Naive B cell (primary cell): ENCODE measurements at regions not wholly inside any gene's neighbourhood (a gene's known extent, or its start where the extent isn't known, plus 50 kb on each side); places are given as distances from the start of the nearest gene placed in this dataset.
A peak's percentile ranks its signal among the peaks of the same experiment; 100 is the strongest.

ENCODE experiments used
- ATAC-seq, 2 donors: fragments of 150-1000 bp; cut with Tn5 transposase; 2 replicates each; pipeline ENCODE4 v1.10.0; 2021; ENCODE audit warnings: low read depth in 2 of 2, mild to moderate bottlenecking in 2 of 2, moderate library complexity in 2 of 2
- DNase-seq: peaks from one replicate; pipeline ENCODE4 v3.0.0; 2022
- H3K27ac Mint-ChIP-seq, 6 donors: one replicate each; pipeline ENCODE4 v1.8.0; 2020 to 2022; ENCODE audit warnings: mild to moderate bottlenecking in 6 of 6, mixed read lengths in 6 of 6, moderate library complexity in 5 of 6, inconsistent platforms in 2 of 6
- H3K27me3 Mint-ChIP-seq, 3 donors: one replicate each; pipeline ENCODE4 v1.8.0; 2021 to 2022; ENCODE audit warnings: mixed read lengths in 3 of 3, mild to moderate bottlenecking in 1 of 3
- H3K36me3 Mint-ChIP-seq, 2 donors: one replicate each; pipeline ENCODE4 v1.8.0; 2020 to 2022; ENCODE audit warnings: mixed read lengths in 2 of 2, inconsistent platforms in 1 of 2, mild to moderate bottlenecking in 1 of 2
- H3K4me1 Mint-ChIP-seq, 3 donors: one replicate each; pipeline ENCODE4 v1.8.0; 2020 to 2022; ENCODE audit warnings: mixed read lengths in 3 of 3, inconsistent platforms in 1 of 3, mild to moderate bottlenecking in 1 of 3, moderate library complexity in 1 of 3
- H3K4me3 Mint-ChIP-seq, 8 donors: one replicate each; pipeline ENCODE4 v1.8.0; 2020 to 2022; ENCODE audit warnings: mild to moderate bottlenecking in 8 of 8, mixed read lengths in 8 of 8, moderate library complexity in 8 of 8, inconsistent platforms in 2 of 8
- H3K9me3 Mint-ChIP-seq, 7 donors: one replicate each; pipeline ENCODE4 v1.8.0; 2020 to 2022; ENCODE audit warnings: mixed read lengths in 7 of 7, mild to moderate bottlenecking in 5 of 7, inconsistent platforms in 2 of 7, moderate library complexity in 1 of 7

DNA sequence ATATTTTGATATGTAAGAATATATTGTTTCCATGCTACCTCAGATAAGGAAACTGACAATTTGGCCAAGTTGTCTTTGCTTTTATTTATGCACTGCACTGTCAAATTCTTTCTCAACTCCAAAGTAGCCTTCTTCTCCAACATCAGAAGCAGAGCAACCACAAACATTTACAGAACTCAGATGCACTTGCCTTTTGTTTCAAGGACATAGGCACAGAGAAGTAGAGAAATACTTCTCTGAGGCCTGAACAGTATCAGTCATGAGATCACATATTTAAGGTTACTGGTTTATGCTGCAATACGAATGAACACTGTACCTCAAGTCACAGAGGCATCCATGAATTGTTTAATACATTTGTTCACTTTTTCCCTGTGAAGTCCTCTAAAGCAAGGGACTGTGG is 606.1 kb upstream of the SLIT2 start:
- no peaks in the 10 kb centered on the region for H3K4me1 Mint-ChIP-seq
- H3K9me3 Mint-ChIP-seq = peaks cover 4 to 17% (median 10%) of the 10 kb centered on the region in 7 donors
- H3K36me3 Mint-ChIP-seq = no peaks in the 10 kb centered on the region
- H3K27ac Mint-ChIP-seq = no peak overlapping the region
- H3K4me3 Mint-ChIP-seq = no peak overlapping the region
- DNase-seq (no peak), ATAC-seq (no peak)
- H3K27me3 Mint-ChIP-seq = no peaks in the 10 kb centered on the region

- H3K27me3 Mint-ChIP-seq = no peaks in the 10 kb centered on the region
- no peak overlapping the region for H3K4me3 Mint-ChIP-seq
- peaks cover 0 to 16% (median 4%) of the 10 kb centered on the region in 7 donors for H3K9me3 Mint-ChIP-seq
- H3K4me1 Mint-ChIP-seq = no peaks in the 10 kb centered on the region
- H3K27ac Mint-ChIP-seq = no peak overlapping the region
- H3K36me3 Mint-ChIP-seq = no peaks in the 10 kb centered on the region
- ATAC-seq (no peak), DNase-seq (no peak)
These were observed 615.3 kb upstream of the SLIT2 start for GRCh38 chr4:19636451-19636850.

- ATAC-seq (no peak), DNase-seq (no peak)
- Mint-ChIP-seq H3K9me3 (peaks cover 0 to 16% (median 0%) of the 10 kb centered on the region in 7 donors), H3K4me1 (no peaks in the 10 kb centered on the region), H3K27ac (no peak overlapping the region), H3K4me3 (no peak overlapping the region), H3K27me3 (no peaks in the 10 kb centered on the region), H3K36me3 (no peaks in the 10 kb centered on the region)
These were observed 619.9 kb upstream of the SLIT2 start for GRCh38 chr4:19631814-19632213.

- DNase-seq (no peak), ATAC-seq (no peak)
- Mint-ChIP-seq H3K9me3 (peaks cover 6 to 19% (median 7%) of the 10 kb centered on the region in 7 donors), H3K4me3 (no peak overlapping the region), H3K27ac (no peak overlapping the region), H3K27me3 (no peaks in the 10 kb centered on the region), H3K4me1 (no peaks in the 10 kb centered on the region), H3K36me3 (no peaks in the 10 kb centered on the region)
These were observed 627.8 kb upstream of the SLIT2 start for GRCh38 chr4:19623866-19624265.

DNA sequence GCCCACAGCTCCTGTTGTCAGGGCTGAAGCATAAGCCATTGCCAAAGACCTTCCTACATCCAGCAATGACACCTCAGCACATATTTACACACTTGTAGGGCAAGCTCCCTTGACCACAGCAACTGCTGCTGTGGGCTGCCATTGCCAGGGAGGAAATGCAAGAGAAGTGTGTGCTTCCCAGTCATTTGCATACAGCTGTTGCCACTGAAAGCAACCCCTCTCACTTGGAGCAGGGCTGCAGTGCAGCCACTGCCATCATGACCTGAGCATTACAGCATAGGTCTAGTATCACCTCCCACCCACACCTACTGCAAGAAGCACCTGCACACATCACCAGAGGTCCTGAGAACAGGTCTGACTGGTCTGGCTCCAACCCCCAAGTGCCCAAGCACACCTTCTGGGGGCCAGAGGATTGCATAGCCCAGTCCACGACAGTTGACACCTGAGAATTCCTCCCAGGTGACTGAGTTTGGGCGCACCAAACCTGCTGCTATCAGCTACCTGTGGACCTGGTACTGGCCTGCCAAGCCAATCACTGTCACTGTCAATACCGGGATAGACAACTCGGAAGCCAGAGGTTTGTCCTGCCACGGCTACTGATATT is 636.5 kb upstream of the SLIT2 start:
- H3K27ac Mint-ChIP-seq = no peak overlapping the region
- H3K4me3 Mint-ChIP-seq = no peak overlapping the region
- ATAC-seq (no peak), DNase-seq (no peak)
- peaks cover 5 to 26% (median 9%) of the 10 kb centered on the region in 7 donors for H3K9me3 Mint-ChIP-seq
- no peaks in the 10 kb centered on the region for H3K27me3 Mint-ChIP-seq
- no peaks in the 10 kb centered on the region for H3K36me3 Mint-ChIP-seq
- H3K4me1 Mint-ChIP-seq = no peaks in the 10 kb centered on the region

DNA sequence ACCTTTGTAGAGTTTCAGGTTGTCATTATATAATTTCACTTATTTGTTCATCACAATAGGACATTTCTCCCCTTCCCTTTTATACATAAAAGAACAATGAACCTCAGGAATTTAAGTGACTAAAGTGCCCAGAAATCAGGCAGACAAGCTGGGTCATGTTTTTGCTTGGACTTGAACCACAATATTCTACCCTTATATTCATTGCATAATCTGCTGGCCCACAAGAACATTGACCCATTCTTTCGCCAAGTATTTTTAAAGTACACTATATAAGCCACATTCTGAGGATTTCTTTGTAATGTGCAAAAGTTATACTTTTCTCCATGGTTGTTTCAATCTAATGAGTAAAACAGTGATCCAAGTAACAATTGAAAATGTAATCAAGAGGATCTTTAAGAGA is 637.5 kb upstream of the SLIT2 start:
- H3K4me3 Mint-ChIP-seq = no peak overlapping the region
- no peaks in the 10 kb centered on the region for H3K27me3 Mint-ChIP-seq

DNA sequence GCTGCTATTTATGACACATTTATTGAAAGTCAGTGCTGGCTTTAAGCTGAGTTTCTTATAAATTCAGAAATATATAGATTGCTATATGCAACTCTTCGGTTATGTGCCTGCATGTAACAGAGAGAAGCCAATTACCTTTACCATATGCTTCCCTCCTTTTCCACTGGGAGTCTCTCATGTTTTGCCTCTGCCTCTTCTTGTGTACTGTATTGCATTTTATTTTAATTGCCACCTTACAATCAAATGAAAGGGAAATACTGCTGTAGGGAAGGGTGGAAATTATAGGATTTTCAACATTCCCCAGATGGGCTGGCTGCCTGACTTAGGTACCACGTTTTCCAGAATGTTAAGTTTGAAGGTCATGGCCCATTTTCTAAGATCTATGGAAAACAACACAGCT is 655.4 kb upstream of the SLIT2 start:
- Mint-ChIP-seq H3K9me3 (peaks cover 0 to 5% (median under 1%) of the 10 kb centered on the region in 7 donors), H3K36me3 (no peaks in the 10 kb centered on the region), H3K4me3 (no peak overlapping the region), H3K4me1 (no peaks in the 10 kb centered on the region), H3K27ac (no peak overlapping the region), H3K27me3 (no peaks in the 10 kb centered on the region)
- no peak for DNase-seq
- no peak for ATAC-seq

More for the DNA sequence above, 637.5 kb upstream of the SLIT2 start:
- Mint-ChIP-seq H3K27ac (no peak overlapping the region), H3K36me3 (no peaks in the 10 kb centered on the region), H3K9me3 (peaks cover 5 to 34% (median 11%) of the 10 kb centered on the region in 7 donors), H3K4me1 (no peaks in the 10 kb centered on the region)
- no peak for DNase-seq
- no peak for ATAC-seq

- Mint-ChIP-seq H3K9me3 (peaks cover 0 to 12% (median 5%) of the 10 kb centered on the region in 7 donors), H3K36me3 (no peaks in the 10 kb centered on the region), H3K27me3 (no peaks in the 10 kb centered on the region), H3K27ac (no peak overlapping the region), H3K4me3 (no peak overlapping the region), H3K4me1 (no peaks in the 10 kb centered on the region)
- no peak for ATAC-seq
- DNase-seq = no peak
These were observed 659.3 kb upstream of the SLIT2 start for GRCh38 chr4:19592391-19592790.

GRCh38 chr4:19583827-19584569 is 667.7 kb upstream of the SLIT2 start:
- Mint-ChIP-seq H3K27ac (no peak overlapping the region), H3K9me3 (no peaks in the 10 kb centered on the region), H3K27me3 (no peaks in the 10 kb centered on the region), H3K4me1 (no peaks in the 10 kb centered on the region), H3K4me3 (no peak overlapping the region), H3K36me3 (no peaks in the 10 kb centered on the region)
- no peak for DNase-seq
- ATAC-seq = no peak

DNA sequence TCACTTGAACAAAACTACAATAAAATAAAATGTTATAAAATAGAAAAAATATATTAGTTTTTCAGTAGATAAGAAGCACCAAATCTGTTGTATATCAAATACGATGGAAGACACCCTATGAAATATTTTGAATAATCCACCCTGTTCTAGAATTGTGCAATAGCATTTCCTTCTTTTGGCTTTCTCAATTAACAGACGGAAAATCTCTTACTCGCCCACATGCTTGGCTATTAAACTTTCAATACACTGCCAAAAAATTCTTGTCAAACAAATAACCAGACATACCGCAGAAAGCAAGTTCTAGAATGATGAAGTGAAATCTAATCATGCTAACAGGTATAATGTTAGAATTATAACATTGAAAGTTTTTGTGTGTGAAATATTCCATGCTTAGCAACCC is 671.6 kb upstream of the SLIT2 start:
- peaks cover 0 to 3% (median 0%) of the 10 kb centered on the region in 3 donors for H3K4me1 Mint-ChIP-seq
- H3K4me3 Mint-ChIP-seq = no peak overlapping the region
- ATAC-seq (no peak), DNase-seq (no peak)
- H3K36me3 Mint-ChIP-seq = no peaks in the 10 kb centered on the region
- peaks cover 0 to 3% (median 0%) of the 10 kb centered on the region in 7 donors for H3K9me3 Mint-ChIP-seq
- H3K27ac Mint-ChIP-seq = no peak overlapping the region
- H3K27me3 Mint-ChIP-seq = no peaks in the 10 kb centered on the region

DNA sequence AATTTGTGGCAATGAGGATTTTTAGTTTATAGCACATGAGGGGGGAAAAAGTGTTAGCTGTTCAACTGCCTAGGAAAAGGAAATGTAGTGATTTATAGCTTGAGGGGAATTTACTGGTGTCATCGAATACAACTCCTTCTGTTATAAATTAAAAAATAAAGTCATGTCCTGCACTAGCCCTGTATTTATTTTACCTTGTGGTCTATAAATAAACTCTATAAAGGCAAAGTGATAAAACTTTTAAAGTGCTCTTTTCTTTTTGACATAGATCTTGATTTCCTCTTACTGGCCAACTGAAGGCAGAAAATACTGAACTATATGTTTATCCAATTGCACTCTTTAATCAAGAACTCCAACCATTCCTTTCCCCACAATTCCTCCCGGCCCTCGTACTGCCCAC is 672.1 kb upstream of the SLIT2 start:
- Mint-ChIP-seq H3K27ac (no peak overlapping the region), H3K27me3 (no peaks in the 10 kb centered on the region), H3K36me3 (no peaks in the 10 kb centered on the region), H3K9me3 (peaks cover 0 to 3% (median 0%) of the 10 kb centered on the region in 7 donors), H3K4me1 (peaks cover 0 to 3% (median 0%) of the 10 kb centered on the region in 3 donors), H3K4me3 (no peak overlapping the region)
- ATAC-seq = no peak
- DNase-seq = no peak

GRCh38 chr4:19577097-19577496 is 674.6 kb upstream of the SLIT2 start:
- ATAC-seq (no peak), DNase-seq (no peak)
- Mint-ChIP-seq H3K36me3 (no peaks in the 10 kb centered on the region), H3K4me1 (peaks cover 0 to 3% (median 0%) of the 10 kb centered on the region in 3 donors), H3K4me3 (no peak overlapping the region), H3K27ac (peak overlapping the region in 1 of 6 donors; percentile 2), H3K9me3 (peaks cover 0 to 5% (median 0%) of the 10 kb centered on the region in 7 donors), H3K27me3 (no peaks in the 10 kb centered on the region)

DNA sequence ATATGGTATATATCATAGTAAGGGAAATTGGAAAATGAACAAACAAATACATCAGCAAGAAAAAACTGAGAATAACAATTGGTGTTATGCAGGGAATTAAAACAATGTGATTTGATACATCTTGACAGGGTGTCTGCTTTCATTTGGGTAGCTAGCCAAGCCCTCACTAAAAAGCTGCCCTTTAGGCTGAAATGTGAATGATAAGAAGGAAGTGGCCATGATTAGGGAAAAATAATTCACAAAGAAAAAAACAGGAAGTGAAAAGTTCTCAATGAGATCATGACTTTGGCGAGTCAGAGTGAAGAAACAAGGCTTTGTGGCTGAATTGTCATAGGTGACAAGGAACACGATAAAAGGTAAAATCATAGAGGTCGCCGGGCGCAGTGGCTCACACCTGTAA is 675.8 kb upstream of the SLIT2 start:
- H3K4me3 Mint-ChIP-seq = no peak overlapping the region
- H3K27me3 Mint-ChIP-seq = no peaks in the 10 kb centered on the region
- DNase-seq (no peak), ATAC-seq (no peak)
- H3K36me3 Mint-ChIP-seq = no peaks in the 10 kb centered on the region
- H3K27ac Mint-ChIP-seq = no peak overlapping the region
- peaks cover 0 to 5% (median 0%) of the 10 kb centered on the region in 7 donors for H3K9me3 Mint-ChIP-seq
- peaks cover 0 to 3% (median 0%) of the 10 kb centered on the region in 3 donors for H3K4me1 Mint-ChIP-seq

GRCh38 chr4:19566041-19566440 is 685.7 kb upstream of the SLIT2 start:
- no peaks in the 10 kb centered on the region for H3K36me3 Mint-ChIP-seq
- no peaks in the 10 kb centered on the region for H3K27me3 Mint-ChIP-seq
- peaks cover 0 to 14% (median 4%) of the 10 kb centered on the region in 7 donors for H3K9me3 Mint-ChIP-seq
- no peak for ATAC-seq
- no peak overlapping the region for H3K4me3 Mint-ChIP-seq
- DNase-seq = no peak
- H3K27ac Mint-ChIP-seq = no peak overlapping the region
- no peaks in the 10 kb centered on the region for H3K4me1 Mint-ChIP-seq
